WTC11 (cell line): ENCODE measurements at regions not wholly inside any gene's neighbourhood (a gene's known extent, or its start where the extent isn't known, plus 50 kb on each side); places are given as distances from the start of the nearest gene placed in this dataset.

Source experiments
- ATAC-seq: fragments of 200-7000 bp; cut with Tn5 transposase; 2 replicates; pipeline ENCODE4 v1.10.0; 2021; ENCODE audit warnings: mild to moderate bottlenecking, moderate library complexity
- CTCF ChIA-PET: fragments of 300-600 bp; sonication (Branson Sonifier 250); formaldehyde crosslinking; loops from one replicate; lab custom pipeline; 2021; ENCODE audit warnings: antibody characterized with exemption; lab: Charles Lee
- POLR2A ChIA-PET: fragments of 350-600 bp; sonication (Branson Sonifier 250); formaldehyde crosslinking; loops from one replicate; lab custom pipeline; 2021; ENCODE audit warnings: antibody characterized with exemption; lab: Charles Lee
- DNase-seq: peaks from one replicate; pipeline ENCODE4 v3.0.0; 2021; ENCODE audit warnings: low spot score
- H3K27ac Mint-ChIP-seq: 2 replicates; pipeline ENCODE4 v1.8.0; 2021; ENCODE audit warnings: mixed read lengths
- H3K27me3 Mint-ChIP-seq: 2 replicates; pipeline ENCODE4 v1.8.0; 2021; ENCODE audit warnings: low read depth, mild to moderate bottlenecking, moderate library complexity, mixed read lengths
- H3K36me3 Mint-ChIP-seq: 2 replicates; pipeline ENCODE4 v1.8.0; 2021; ENCODE audit warnings: mixed read lengths
- H3K4me1 Mint-ChIP-seq: 2 replicates; pipeline ENCODE4 v1.8.0; 2022; ENCODE audit warnings: mixed read lengths
- H3K4me3 Mint-ChIP-seq: 2 replicates; pipeline ENCODE4 v1.8.0; 2021; ENCODE audit warnings: mild to moderate bottlenecking, moderate library complexity, mixed read lengths
- H3K9me3 Mint-ChIP-seq: 2 replicates; pipeline ENCODE4 v1.8.0; 2021; ENCODE audit warnings: mixed read lengths
- AFF4 ChIP-seq: sonication (generic); formaldehyde crosslinking; IDR thresholded peaks from 2 replicates; pipeline ENCODE4 v1.8.1; 2023; ENCODE audit warnings: mild to moderate bottlenecking, missing genetic modification reagents, borderline replicate concordance
- ATF1 ChIP-seq: sonication (generic); formaldehyde crosslinking; IDR thresholded peaks from 2 replicates; pipeline ENCODE4 v1.8.1; 2023; ENCODE audit warnings: mild to moderate bottlenecking, moderate library complexity, missing genetic modification reagents
- ATF3 ChIP-seq: sonication (generic); formaldehyde crosslinking; conservative IDR thresholded peaks from 2 replicates; pipeline ENCODE4 v1.8.1; 2022; ENCODE audit warnings: mild to moderate bottlenecking, missing genetic modification reagents
- CDX4 ChIP-seq: fragments of 250-450 bp; sonication (Bioruptor Pico); IDR thresholded peaks from 2 replicates; pipeline ENCODE4 v1.9.0; 2021; ENCODE audit warnings: moderate library complexity, mild to moderate bottlenecking, inconsistent platforms, borderline replicate concordance
- E2F4 ChIP-seq: sonication (generic); formaldehyde crosslinking; IDR thresholded peaks from 2 replicates; pipeline ENCODE4 v1.8.1; 2022; ENCODE audit warnings: low read depth, mild to moderate bottlenecking, moderate library complexity, missing genetic modification reagents, borderline replicate concordance
- FOXP4 ChIP-seq: sonication (generic); formaldehyde crosslinking; IDR thresholded peaks from 2 replicates; pipeline ENCODE4 v1.8.0; 2022; ENCODE audit warnings: mild to moderate bottlenecking, missing genetic modification reagents
- MAX ChIP-seq: sonication (generic); formaldehyde crosslinking; IDR thresholded peaks from 2 replicates; pipeline ENCODE4 v1.8.0; 2022; ENCODE audit warnings: mild to moderate bottlenecking, missing genetic modification reagents
- MXD4 ChIP-seq: fragments of 250-450 bp; sonication (Bioruptor Pico); IDR thresholded peaks from 2 replicates; pipeline ENCODE4 v1.8.0; 2021; ENCODE audit warnings: mild to moderate bottlenecking, moderate library complexity, borderline replicate concordance
- NFE2L1 ChIP-seq: sonication (generic); formaldehyde crosslinking; IDR thresholded peaks from 2 replicates; pipeline ENCODE4 v1.8.1; 2023; ENCODE audit warnings: missing genetic modification reagents
- RELA ChIP-seq: sonication (generic); formaldehyde crosslinking; IDR thresholded peaks from 2 replicates; pipeline ENCODE4 v1.8.1; 2022; ENCODE audit warnings: missing genetic modification reagents, mild to moderate bottlenecking, borderline replicate concordance
- TCF7 ChIP-seq: sonication (generic); formaldehyde crosslinking; IDR thresholded peaks from 2 replicates; pipeline ENCODE4 v1.8.0; 2022; ENCODE audit warnings: mild to moderate bottlenecking, low read depth, missing genetic modification reagents, moderate library complexity
- TEAD1 ChIP-seq: sonication (generic); formaldehyde crosslinking; IDR thresholded peaks from 2 replicates; pipeline ENCODE4 v1.8.0; 2022; ENCODE audit warnings: mild to moderate bottlenecking, missing genetic modification reagents
- ZBTB43 ChIP-seq: sonication (generic); formaldehyde crosslinking; IDR thresholded peaks from 2 replicates; pipeline ENCODE4 v1.8.1; 2023; ENCODE audit warnings: mild to moderate bottlenecking, missing genetic modification reagents
- ZNF138 ChIP-seq: sonication (generic); formaldehyde crosslinking; conservative IDR thresholded peaks from 2 replicates; pipeline ENCODE4 v1.8.1; 2022; ENCODE audit warnings: mild to moderate bottlenecking, moderate library complexity, missing genetic modification reagents
- ZNF281 ChIP-seq: sonication (generic); formaldehyde crosslinking; IDR thresholded peaks from 2 replicates; pipeline ENCODE4 v1.8.0; 2023; ENCODE audit warnings: mild to moderate bottlenecking, missing genetic modification reagents
- ZNF317 ChIP-seq: sonication (generic); formaldehyde crosslinking; IDR thresholded peaks from 2 replicates; pipeline ENCODE4 v1.8.1; 2023; ENCODE audit warnings: low read depth, mild to moderate bottlenecking, moderate library complexity, missing genetic modification reagents, borderline replicate concordance
- ZNF512 ChIP-seq: sonication (generic); formaldehyde crosslinking; IDR thresholded peaks from 2 replicates; pipeline ENCODE4 v1.8.1; 2022; ENCODE audit warnings: missing genetic modification reagents, borderline replicate concordance

GRCh38 chr6:163861627-163862026, 447.1 kb downstream of the QKI start:
- TF ChIP-seq NFE2L1: no peak
- no peak for TF ChIP-seq TCF7 (CRISPR knock-in tag)
- TF ChIP-seq ZNF317 (CRISPR knock-in tag): no peak
- no peak for TF ChIP-seq RELA
- no peak for TF ChIP-seq ATF3 (CRISPR knock-in tag)
- no peak for TF ChIP-seq TEAD1 (CRISPR knock-in tag)
- TF ChIP-seq MAX (CRISPR knock-in tag): no peak
- no peak for TF ChIP-seq ZBTB43
- TF ChIP-seq MXD4 (CRISPR knock-in tag): no peak
- TF ChIP-seq E2F4 (CRISPR knock-in tag): no peak
- no peak for TF ChIP-seq ZNF281 (CRISPR knock-in tag)
- no peak for TF ChIP-seq ZNF138
- TF ChIP-seq ATF1 (CRISPR knock-in tag): no peak
- no peak for TF ChIP-seq CDX4
- TF ChIP-seq ZNF512 (CRISPR knock-in tag): no peak
- TF ChIP-seq FOXP4: no peak
- no peak for TF ChIP-seq AFF4 (CRISPR knock-in tag)
- TF ChIP-seq, all 79 proteins: peak for 0
- Mint-ChIP-seq H3K4me1 (peaks cover 21% of the 10 kb centered on the region), H3K36me3 (peaks cover 6% of the 10 kb centered on the region), H3K9me3 (peaks cover 11% of the 10 kb centered on the region), H3K4me3 (no peak overlapping the region), H3K27me3 (no peaks in the 10 kb centered on the region), H3K27ac (no peak overlapping the region)
- DNase-seq (no peak), ATAC-seq (no peak)
- ChIA-PET POLR2A (no interaction called here), CTCF (no interaction called here)
